Kidney (tissue), 13 donors: ENCODE measurements at regions not wholly inside any gene's neighbourhood (a gene's known extent, or its start where the extent isn't known, plus 50 kb on each side); places are given as distances from the start of the nearest gene placed in this dataset.

Source experiments
- DNase-seq, 5 donors: peaks; one replicate each; pipeline ENCODE4 v3.0.0-alpha.2; 2013 to 2020
- FAIRE-seq: peaks from 2 replicates; lab custom pipeline; 2012; peaks lifted over from hg19 to GRCh38; lab: Jason Lieb, UNC
- H3K27ac ChIP-seq, 2 donors: one replicate each; pipeline ENCODE4 v1.7.0; 2013; ENCODE audit warnings: low read depth in 2 of 2, low read length in 2 of 2, inconsistent platforms in 1 of 2
- H3K27me3 ChIP-seq: one replicate; pipeline ENCODE4 v1.7.1; 2013; ENCODE audit warnings: low read length, inconsistent platforms; ENCODE audit not compliant: control insufficient read depth, insufficient read depth
- H3K36me3 ChIP-seq, 3 donors: one replicate each; pipeline versions ENCODE4 v1.7.0 to v1.7.1; 2013; ENCODE audit warnings: low read length in 3 of 3, control low read depth in 1 of 3, inconsistent platforms in 1 of 3; ENCODE audit not compliant: insufficient read depth in 3 of 3, control insufficient read depth in 2 of 3
- H3K4me1 ChIP-seq, 3 donors: one replicate each; pipeline versions ENCODE4 v1.7.0 to v1.7.1; 2013; ENCODE audit warnings: low read length in 3 of 3, inconsistent platforms in 1 of 3, low read depth in 1 of 3; ENCODE audit not compliant: control insufficient read depth in 2 of 3, insufficient read depth in 2 of 3
- H3K4me3 ChIP-seq, 3 donors: one replicate each; pipeline versions ENCODE4 v1.7.0 to v1.8.1; 2013; ENCODE audit warnings: low read length in 3 of 3, control low read depth in 1 of 3, inconsistent platforms in 1 of 3
- H3K9ac ChIP-seq, 3 donors: one replicate each; pipeline versions ENCODE4 v1.7.0 to v1.7.1; 2013; ENCODE audit warnings: low read length in 3 of 3, control low read depth in 1 of 3, inconsistent platforms in 1 of 3
- H3K9me3 ChIP-seq, 3 donors: one replicate each; pipeline versions ENCODE4 v1.7.0 to v1.7.1; 2013; ENCODE audit warnings: low read length in 3 of 3, control low read depth in 1 of 3, inconsistent platforms in 1 of 3; ENCODE audit not compliant: control insufficient read depth in 2 of 3, insufficient read depth in 1 of 3
- intact Hi-C: fragments of 100-400 bp; cut with DNase I; formaldehyde crosslinking; loops from one replicate; pipeline ENCODE4 v1.11.1; 2022
- TF ChIP-seq, protein P1 (sequence below): IDR thresholded peaks from 3 replicates; pipeline ENCODE4 v1.5.1; 2012; ENCODE audit warnings: mild to moderate bottlenecking, moderate library complexity, borderline replicate concordance; ENCODE audit not compliant: insufficient read depth; ENCODE audit errors: extremely low read depth
- donor health status: control.
- donor health status: control.
- donor health status: control.
- donor health status: control.
- donor health status: control.
- donor health status: DM: yes; HTN: yes; CAD: no.
- donor health status: Normal renal cell carcinoma (clear cell type).

GRCh38 chr12:87866578-87867292 is 162.5 kb downstream of the C12orf50 start:
- no peak for FAIRE-seq
- H3K27me3 ChIP-seq: no peaks in the 10 kb centered on the region
- DNase-seq: no peak
- no peak overlapping the region for H3K4me3 ChIP-seq
- TF ChIP-seq, protein P1, sequence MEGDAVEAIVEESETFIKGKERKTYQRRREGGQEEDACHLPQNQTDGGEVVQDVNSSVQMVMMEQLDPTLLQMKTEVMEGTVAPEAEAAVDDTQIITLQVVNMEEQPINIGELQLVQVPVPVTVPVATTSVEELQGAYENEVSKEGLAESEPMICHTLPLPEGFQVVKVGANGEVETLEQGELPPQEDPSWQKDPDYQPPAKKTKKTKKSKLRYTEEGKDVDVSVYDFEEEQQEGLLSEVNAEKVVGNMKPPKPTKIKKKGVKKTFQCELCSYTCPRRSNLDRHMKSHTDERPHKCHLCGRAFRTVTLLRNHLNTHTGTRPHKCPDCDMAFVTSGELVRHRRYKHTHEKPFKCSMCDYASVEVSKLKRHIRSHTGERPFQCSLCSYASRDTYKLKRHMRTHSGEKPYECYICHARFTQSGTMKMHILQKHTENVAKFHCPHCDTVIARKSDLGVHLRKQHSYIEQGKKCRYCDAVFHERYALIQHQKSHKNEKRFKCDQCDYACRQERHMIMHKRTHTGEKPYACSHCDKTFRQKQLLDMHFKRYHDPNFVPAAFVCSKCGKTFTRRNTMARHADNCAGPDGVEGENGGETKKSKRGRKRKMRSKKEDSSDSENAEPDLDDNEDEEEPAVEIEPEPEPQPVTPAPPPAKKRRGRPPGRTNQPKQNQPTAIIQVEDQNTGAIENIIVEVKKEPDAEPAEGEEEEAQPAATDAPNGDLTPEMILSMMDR: no peak
- no peaks in the 10 kb centered on the region for H3K36me3 ChIP-seq
- intact Hi-C loops: no loop called here
- H3K9ac ChIP-seq: no peak overlapping the region
- H3K9me3 ChIP-seq: no peaks in the 10 kb centered on the region
- no peak overlapping the region for H3K27ac ChIP-seq
- no peaks in the 10 kb centered on the region for H3K4me1 ChIP-seq

DNA sequence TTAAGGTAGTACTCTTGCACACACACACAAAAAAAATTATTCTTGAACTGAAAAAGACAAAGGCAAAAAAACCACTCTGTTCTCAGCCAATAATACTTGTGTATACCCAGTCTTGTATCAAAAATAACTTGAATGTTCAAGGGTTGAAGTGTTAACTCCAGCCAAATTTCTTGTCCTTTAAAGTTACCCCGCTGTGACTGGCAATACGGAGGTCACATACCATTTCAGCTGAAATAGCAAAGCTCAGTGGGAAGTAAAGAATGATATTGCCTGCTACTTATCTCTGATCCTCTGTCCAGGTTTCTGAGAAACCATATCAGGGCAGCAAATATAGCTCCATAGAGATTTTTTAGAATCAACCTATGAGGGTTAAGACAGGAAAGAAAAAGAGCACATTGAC is 167.4 kb downstream of the C12orf50 start:
- no peak for DNase-seq
- Histone ChIP-seq H3K36me3 (no peaks in the 10 kb centered on the region), H3K9me3 (no peaks in the 10 kb centered on the region), H3K27ac (no peak overlapping the region), H3K4me3 (no peak overlapping the region), H3K27me3 (no peaks in the 10 kb centered on the region), H3K4me1 (no peaks in the 10 kb centered on the region), H3K9ac (no peak overlapping the region)
- no peak for FAIRE-seq
- intact Hi-C loops: no loop called here
- TF ChIP-seq, protein P1: no peak

DNA sequence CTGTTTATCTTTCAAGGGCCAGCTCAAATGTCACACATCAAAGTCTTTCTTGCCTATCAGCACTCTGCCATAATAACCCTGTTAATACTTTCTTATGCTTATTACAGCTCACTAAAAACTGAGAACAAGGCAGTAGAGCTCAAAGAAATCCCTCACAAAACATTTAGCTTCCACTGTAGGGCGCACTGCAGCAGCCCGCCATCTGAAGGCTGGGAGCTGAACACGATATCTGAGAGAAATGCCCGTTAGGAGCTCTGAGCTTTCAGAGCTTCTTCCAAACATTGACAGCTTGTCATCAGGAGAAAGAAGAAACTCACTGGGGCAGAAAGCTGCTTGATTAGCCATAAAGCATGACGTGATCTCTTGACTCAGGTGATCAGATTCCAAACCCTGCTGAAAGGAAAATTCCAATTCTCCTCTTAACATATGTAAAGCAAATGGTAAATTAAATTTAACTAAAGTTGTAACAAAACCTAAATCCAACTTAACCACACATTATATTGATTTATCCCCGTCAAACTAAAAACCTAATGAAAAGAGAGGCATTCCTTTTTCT is 175.7 kb downstream of the C12orf50 start:
- Histone ChIP-seq H3K36me3 (no peaks in the 10 kb centered on the region), H3K9ac (no peak overlapping the region), H3K4me1 (no peaks in the 10 kb centered on the region), H3K9me3 (no peaks in the 10 kb centered on the region), H3K27me3 (no peaks in the 10 kb centered on the region), H3K27ac (no peak overlapping the region), H3K4me3 (no peak overlapping the region)
- FAIRE-seq (no peak), DNase-seq (no peak)
- TF ChIP-seq, protein P1: no peak
- intact Hi-C loops: no loop called here

- intact Hi-C loops: no loop called here
- TF ChIP-seq, protein P1: no peak
- FAIRE-seq (no peak), DNase-seq (no peak)
- Histone ChIP-seq H3K9ac (no peak overlapping the region), H3K4me1 (no peaks in the 10 kb centered on the region), H3K4me3 (no peak overlapping the region), H3K27ac (no peak overlapping the region), H3K9me3 (no peaks in the 10 kb centered on the region), H3K27me3 (no peaks in the 10 kb centered on the region), H3K36me3 (no peaks in the 10 kb centered on the region)
Measured at GRCh38 chr12:87849074-87849473, 180.1 kb downstream of the C12orf50 start.
